Choroid plexus epithelial cell (primary cell): ENCODE measurements at regions not wholly inside any gene's neighbourhood (a gene's known extent, or its start where the extent isn't known, plus 50 kb on each side); places are given as distances from the start of the nearest gene placed in this dataset.
A peak's percentile ranks its signal among the peaks of the same experiment; 100 is the strongest.

Experiments
- DNase-seq: peaks from one replicate; pipeline ENCODE4 v3.0.0-alpha.2; 2010; ENCODE audit warnings: low read depth
- H3K4me3 ChIP-seq: 2 replicates; pipeline ENCODE4 v1.5.1; 2011; ENCODE audit warnings: low read depth, mild to moderate bottlenecking, control low read depth, low read length, moderate library complexity
- CTCF ChIP-seq: conservative IDR thresholded peaks from 2 replicates; pipeline ENCODE4 v1.5.1; 2011; ENCODE audit warnings: low read depth, mild to moderate bottlenecking, control low read depth, inconsistent platforms, low read length, moderate library complexity

DNA sequence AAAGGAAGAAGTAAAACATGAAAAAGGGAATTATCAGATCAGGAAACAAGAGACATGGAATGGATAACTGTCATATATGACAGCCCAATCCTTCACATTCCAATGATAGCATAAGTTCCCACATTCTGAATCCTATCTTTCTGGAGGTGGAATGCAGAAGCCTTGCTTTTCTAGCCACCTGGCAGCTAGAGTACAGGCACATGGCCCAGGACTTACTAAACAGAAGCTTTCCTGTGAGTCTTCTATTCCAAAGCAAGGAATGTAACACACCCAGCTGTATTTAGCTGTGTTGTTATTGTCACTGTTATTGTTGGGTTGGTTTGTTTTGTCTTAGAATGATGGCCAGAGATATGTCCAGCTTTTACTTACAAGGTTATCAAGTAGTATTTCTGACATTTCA is 780.5 kb upstream of the ZNF608 start:
- no peak for TF ChIP-seq CTCF
- peak; percentile 28 for DNase-seq
- H3K4me3 ChIP-seq: no peak overlapping the region

GRCh38 chr5:125528881-125529280 is 782.4 kb upstream of the ZNF608 start:
- peak; percentile 26 for DNase-seq
- TF ChIP-seq CTCF: no peak

DNA sequence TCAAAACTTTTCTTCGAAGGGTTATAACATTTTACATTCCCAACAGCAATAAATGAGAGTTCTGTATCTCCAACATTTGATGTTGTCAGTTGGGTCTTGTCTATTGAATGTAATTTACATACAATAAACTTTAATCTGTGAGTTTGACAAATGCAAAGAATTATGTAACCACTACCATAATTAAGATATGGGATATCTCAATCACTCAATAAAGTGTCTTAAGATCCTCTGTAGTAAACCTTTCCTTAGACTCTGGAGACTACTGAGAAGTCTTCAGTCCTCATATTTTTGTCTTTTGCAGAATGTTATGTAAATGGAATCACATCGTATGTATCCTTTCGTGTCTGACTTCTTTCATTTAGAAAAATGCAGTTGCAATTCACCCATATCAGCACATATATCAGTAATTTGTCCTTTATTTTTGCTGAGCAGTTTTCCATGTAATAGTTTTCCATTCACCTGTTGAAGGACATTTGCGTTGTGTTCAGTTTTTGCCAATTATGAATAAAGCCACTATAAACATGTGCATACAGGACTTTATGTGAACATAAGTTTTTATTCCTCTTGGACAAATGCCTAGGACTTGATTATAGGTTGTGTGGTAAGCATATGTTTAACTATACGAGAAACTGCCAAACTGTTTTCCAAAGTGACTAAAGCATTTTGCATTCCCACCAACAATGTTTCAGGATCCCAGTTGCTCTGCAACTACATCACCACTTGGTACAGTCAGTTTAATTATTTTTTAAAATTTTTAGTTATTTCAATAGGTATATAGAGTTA is 784.6 kb upstream of the ZNF608 start:
- no peak overlapping the region for H3K4me3 ChIP-seq
- DNase-seq: no peak
- no peak for TF ChIP-seq CTCF

More at GRCh38 chr5:125528881-125529280, 782.4 kb upstream of the ZNF608 start:
- no peak overlapping the region for H3K4me3 ChIP-seq

DNA sequence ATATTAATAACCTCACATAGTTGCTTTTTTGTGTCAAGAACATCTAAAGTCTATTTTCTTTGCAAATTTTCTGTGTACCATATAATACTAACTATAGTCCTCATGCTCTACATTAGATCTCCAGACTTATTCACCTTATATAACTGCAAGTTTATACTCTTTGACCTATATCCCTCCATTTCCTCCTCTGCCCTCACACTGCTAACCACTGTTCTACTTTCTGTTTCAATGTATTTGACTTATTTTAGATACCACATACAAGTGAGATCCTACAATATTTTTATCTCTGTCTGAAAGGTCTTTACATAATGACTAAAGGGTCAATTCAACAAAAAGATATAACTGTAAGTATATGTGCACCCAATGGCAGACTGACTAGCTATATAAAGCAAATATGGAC is 789.7 kb upstream of the ZNF608 start:
- no peak for TF ChIP-seq CTCF
- no peak for DNase-seq
- no peak overlapping the region for H3K4me3 ChIP-seq

DNA sequence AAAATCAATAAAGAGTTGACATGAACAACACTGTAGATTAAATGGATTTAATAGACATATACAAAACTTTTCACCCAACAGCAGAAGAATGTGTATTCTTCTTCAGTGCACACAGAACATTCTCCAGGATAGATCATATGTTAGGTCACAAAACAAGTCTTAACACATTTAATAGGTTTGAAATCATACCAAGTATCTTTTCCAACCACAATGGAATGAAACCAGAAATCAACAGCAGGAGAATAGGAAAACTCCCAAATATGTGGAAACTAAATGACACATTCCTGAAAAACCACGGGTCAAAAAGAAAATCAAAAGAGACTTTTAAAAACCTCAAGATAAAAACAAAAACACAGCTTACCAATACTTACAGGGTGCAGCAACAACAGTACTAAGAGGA is 790.1 kb upstream of the ZNF608 start:
- H3K4me3 ChIP-seq: no peak overlapping the region
- DNase-seq: peak; percentile 47
- no peak for TF ChIP-seq CTCF

DNA sequence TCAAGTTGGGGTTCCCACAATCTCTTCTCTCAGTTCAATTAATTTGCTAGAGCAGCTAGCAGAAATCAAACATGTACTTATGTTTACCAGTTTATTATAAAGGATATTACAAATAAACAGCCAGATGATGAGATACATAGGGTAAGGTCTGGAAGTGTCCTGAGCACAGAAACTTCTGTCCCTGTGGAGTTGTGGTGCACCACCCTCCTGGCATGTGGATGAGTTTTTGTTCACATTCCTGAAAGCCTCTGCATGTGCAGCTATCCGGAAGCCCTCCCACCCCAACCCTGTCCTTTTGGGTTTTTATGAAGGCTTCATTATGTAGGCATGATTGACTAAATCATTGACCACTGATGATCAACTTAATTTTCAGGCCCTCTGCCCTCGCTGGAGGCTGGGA is 791.2 kb upstream of the ZNF608 start:
- no peak for DNase-seq
- no peak overlapping the region for H3K4me3 ChIP-seq
- TF ChIP-seq CTCF: no peak

DNA sequence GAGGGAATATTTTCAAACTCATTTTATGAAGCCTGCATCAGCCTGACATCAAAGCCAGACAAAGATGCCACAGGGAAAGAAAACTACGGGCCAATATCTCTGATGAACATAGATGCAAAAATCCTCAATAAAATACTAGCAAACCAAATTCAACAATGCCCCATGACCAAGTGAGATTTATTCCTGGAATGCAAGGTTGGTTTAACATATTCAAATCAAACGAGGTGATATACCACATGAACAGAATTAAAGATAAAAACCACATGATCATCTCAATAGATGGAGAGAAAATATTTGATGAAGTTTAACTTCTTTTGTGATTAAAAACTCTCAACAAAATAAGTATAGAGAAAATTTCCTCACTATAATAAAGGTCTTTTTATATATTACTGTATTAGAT is 792.0 kb upstream of the ZNF608 start:
- no peak for TF ChIP-seq CTCF
- H3K4me3 ChIP-seq: no peak overlapping the region
- no peak for DNase-seq
